ENCODE measurements at regions not wholly inside any gene's neighbourhood (a gene's known extent, or its start where the extent isn't known, plus 50 kb on each side); places are given as distances from the start of the nearest gene placed in this dataset.
"Not testable (repeated sequence)": the region's sequence is repeated elsewhere in the genome, so short reads cannot be mapped to it uniquely, and the experiment has no call there.

- no peak for DNase-seq
These were observed 273.0 kb downstream of the MED10 start for GRCh38 chr5:6105320-6105719.

GRCh38 chr5:6096101-6096500 lies 282.2 kb downstream of the MED10 start:
- DNase-seq: no peak

DNA sequence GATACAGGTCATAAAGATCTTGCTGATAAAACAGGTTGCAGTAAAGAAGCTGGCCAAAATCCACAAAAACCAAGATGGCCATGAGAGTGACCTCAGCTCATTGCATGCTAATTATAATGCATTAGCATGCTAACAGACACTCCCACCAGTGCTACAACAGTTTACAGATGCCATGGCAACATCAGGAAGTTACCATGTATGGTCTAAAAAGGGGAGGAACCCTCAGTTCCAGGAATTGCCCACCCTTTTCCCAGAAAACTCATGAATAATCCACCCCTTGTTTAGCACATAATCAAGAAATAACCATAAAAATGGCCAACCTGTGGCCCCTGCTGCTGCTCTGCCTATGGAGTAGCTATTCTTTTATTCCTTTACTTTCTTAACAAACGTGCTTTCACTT lies 284.2 kb downstream of the MED10 start:
- not testable (repeated sequence) for DNase-seq

- DNase-seq: no peak
These were observed 287.5 kb downstream of the MED10 start for GRCh38 chr5:6090838-6091237.

DNA sequence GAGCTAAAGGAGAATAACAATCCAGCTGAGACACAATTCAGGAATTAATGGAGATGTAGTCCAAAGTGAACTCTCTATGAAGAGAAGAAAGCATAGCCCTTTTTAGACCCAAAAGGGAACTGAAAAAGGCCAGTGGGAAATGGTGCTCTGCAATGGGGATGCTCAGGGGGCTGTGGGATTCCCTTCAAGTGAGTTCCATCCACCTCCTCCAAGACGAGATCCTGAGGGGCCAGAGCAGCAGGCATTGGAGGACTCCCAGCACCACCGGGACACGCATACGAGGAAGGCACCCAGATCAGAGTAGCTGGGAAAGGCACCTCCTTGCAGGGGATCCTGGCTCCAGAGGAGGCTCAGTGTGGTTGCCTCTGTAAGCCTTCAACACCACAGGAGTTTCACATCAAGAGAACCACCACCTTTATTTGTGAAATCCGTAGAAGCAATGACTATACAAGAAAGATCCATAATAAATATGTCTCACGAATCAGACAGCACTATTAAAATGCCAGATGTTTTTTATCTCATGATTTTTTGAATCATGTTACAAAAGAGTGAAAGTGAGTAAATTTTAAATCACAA lies 288.2 kb downstream of the MED10 start:
- no peak for DNase-seq

DNA sequence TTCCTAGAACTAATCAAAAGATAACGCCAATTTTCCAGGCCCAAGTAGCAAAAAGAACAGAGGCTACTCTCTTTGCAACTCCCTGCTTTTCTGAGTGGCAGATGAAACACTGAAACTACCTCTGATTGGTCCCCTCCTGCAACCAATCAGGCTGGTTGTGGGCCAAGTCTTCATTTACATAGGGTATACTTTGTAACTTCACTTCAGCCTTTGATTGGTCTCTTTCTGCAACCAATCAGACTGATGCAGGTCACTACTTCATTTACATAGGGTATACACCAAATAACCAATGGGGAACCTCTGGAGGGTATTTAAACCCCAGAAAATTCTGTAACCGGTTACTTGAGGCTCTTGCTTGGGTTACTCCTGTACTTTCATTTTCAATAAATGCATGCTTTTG lies 289.6 kb downstream of the MED10 start:
- no peak for DNase-seq

DNA sequence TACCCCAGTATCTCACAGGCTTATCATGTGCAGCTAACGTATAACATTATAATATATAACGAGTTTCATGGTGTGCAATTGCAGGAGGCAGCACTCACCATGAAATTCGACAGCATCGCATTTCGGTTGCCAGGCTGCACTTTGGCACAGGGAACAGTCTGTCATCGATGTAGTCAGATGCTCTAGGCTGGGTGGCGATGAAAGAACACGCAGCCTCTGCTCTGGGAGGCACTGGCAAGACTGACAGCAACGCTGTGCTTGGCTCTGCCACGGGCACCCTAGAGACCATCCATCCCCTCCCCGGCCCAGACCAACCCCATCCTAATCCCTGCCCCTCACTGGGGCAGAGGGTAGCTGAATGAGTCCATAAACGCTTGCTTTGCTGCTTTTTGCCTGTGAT lies 290.8 kb downstream of the MED10 start:
- DNase-seq: no peak

GRCh38 chr5:6086871-6087270 lies 291.5 kb downstream of the MED10 start:
- no peak for DNase-seq

GRCh38 chr5:6085341-6085860 lies 292.9 kb downstream of the MED10 start:
- DNase-seq: no peak

GRCh38 chr5:6084836-6085235 lies 293.5 kb downstream of the MED10 start:
- DNase-seq: no peak

- no peak for DNase-seq
These were observed 294.0 kb downstream of the MED10 start for GRCh38 chr5:6084376-6084775.

DNA sequence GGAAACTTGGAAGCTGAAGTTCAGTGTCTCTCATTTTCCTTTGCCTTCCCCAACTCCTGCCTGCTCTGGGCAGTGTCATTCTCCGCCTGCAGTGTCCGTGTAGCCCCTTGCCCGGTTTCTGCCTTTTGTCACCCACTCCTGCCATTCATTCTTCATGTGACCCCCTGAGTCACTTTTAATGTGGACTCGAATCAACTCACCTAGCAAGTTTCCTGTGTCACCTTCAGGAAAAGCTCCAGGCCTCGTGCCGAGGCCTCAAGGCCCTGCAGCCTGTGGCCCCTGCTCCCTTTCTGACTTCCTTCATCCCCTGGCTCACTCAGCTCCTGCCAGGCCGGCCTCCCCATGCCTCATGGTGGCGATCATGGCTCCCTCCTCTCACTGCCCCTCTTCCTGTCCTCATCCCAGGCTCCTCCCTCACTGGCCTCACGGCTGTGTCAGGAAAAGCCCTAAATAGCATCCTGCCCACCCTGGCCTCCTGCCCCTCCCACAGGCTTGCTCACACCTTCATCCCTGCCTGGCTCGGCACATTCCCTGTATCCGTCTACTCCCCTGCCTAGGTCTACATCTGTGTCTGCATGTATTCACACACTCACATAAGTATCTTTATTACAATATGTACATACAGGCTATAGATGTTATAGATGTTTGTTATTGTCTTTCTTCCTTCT lies 294.9 kb downstream of the MED10 start:
- DNase-seq: no peak

DNA sequence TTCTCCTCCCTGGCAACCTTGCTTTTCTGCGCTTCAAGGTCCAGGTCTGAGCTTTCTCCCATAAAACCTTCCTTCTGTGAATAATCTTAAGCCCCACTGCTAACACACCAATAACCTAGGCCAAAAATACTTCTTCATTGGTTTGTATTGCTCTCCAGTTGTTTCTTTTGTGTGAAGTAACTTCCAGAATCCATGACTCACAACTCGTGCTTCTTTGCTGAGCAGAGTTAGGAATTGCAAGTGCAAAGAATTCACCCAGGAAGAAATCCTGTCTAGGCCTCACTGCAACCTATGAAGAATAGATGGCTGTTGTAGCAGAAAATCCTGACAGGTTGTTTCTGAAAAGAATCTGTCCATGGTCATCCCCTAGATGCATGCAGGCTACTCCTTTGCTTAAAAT lies 295.7 kb downstream of the MED10 start:
- DNase-seq: no peak

GRCh38 chr5:6081727-6082210 lies 296.6 kb downstream of the MED10 start:
- DNase-seq: no peak

DNA sequence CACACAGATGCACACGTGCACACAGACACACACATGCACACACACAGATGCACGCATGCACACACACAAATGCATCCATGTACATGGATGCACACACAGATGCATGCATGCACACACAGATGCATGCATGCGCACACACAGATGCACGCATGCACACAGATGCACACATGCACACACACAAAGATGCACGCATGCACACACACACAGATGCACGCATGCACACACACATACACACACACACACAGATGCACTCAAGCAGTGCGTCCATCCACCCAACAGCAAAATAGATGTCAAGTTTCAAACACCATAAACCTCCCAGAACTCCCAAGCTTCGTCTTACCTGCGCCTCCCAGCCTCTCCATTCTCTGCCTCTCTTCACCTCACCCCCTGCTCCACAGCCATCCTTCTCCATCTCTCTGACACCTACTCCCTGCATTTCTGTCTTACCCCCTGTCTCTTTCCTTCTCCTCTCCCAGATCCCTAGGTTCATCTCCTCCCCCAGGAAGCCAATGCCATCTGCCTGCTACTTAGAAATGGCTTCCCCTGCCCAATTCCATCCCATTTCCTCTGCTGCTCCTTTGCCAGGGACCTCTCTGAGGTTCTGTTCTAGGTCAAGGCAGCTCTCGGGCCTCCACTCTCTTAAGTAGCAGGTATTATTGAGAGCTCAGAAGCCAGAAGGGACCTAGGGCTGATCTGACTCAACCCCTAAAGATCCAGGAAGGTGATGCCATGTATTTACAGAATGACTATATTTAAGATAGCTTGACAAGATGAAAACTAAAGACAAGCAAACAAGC lies 297.2 kb downstream of the MED10 start:
- DNase-seq: no peak

DNA sequence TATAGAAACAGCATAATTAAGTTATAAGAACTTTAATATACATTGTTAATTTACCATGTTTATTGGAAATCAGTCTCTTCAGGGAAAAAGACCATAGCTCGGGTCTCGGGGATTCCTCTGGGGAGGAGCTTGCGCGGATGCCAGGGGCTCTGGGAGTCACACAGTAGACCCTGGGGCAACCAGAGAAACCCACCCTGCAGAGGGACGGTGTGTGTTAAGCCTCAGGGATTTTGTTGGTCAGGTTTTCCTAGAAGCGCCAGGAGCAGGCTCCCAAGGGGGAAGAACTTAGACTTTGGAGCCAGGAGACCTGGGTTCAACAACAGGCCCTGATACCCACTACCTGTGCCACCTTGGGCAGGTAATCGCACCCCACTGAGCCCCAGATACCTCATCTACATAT lies 297.9 kb downstream of the MED10 start:
- DNase-seq: no peak

DNA sequence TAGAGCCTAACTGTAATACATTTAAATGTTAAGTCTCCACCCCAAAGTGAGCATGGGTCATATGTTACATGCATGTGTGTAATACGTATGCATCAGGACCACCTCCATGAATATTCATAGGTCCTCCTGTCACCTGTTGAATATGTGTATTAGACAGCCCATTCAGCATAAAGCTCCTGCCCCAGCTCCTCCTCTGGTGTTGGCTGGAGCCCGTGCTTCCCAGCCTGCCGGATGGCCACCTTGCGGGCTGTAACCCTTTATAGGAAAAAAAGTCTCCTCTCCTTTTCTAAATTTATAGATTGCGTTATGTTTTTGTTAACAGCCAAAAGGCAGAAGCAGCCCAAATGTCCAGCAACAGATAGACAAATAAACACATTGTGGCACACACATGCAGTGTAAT lies 299.5 kb downstream of the MED10 start:
- no peak for DNase-seq

DNA sequence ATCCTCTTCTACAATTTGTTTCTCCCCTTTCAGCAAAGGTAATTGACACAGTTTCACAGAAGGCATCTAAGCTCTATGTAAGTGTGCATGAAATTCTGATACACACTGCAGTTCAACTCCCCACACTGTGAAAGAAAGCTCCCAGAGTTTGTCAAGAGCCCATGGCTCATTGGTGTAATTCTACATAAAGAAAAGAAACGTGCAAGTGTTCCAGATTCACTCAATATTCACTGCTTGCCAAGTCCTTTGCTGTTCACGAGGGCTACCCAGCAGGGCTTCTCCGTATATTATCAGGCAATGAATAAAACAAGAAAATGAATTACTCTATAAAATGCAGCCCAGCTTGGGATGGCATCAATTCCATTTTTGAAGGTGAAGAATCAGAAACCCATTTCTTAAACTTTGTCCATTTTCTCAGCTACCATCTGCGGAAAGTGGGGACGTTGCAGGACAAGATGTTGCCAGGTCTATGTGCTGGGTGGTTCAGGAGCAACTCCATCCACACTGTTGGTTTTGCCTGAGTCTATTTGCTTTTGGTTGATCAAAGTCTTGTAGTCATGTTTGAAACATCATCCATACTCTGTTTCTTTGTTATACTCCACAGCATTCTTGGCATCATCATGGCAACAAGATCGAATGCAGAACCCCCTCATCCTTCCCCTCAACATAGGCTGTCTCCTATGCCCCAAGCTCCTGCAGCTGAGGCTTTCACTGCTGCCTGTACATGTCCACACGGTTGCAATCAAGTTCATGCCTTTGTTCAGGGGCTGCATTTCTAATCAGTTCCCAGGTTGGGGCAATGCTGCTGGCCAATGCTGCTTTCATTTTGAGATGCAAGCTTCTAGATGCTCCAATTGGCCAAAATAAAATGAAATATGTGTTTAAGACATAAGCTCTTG lies 301.8 kb downstream of the MED10 start:
- DNase-seq: no peak

DNA sequence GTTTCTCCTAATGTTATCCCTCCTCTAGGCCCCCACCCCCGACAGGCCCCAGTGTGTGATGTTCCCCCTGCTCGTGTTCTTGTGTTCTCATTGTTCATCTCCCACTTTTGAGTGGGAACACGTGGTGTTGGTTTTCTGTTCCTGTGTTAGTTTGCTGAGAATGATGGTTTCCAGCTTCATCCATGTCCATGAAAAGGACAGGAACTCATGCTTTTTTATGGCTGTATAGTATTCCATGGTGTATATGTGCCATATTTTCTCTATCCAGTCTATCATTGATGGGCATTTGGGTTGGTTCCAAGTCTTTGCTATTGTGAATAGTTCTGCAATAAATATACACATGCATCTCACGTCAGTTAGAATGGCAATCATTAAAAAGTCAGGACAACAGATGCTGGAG lies 305.9 kb downstream of the MED10 start:
- DNase-seq: not testable (repeated sequence)

- no peak for DNase-seq
These were observed 308.7 kb downstream of the MED10 start for GRCh38 chr5:6069496-6070185.

- DNase-seq: no peak
These were observed 312.3 kb downstream of the MED10 start for GRCh38 chr5:6066016-6066415.

Data from dermis blood vessel endothelial cell (primary cell).